RWPE1 (cell line): ENCODE measurements at regions not wholly inside any gene's neighbourhood (a gene's known extent, or its start where the extent isn't known, plus 50 kb on each side); places are given as distances from the start of the nearest gene placed in this dataset.

Experiments used
- CTCF ChIA-PET: fragments of 350-600 bp; sonication (Branson Sonifier 250); formaldehyde crosslinking; extraction: SDS; loops from one replicate; lab custom pipeline; 2021; lab: Yijun Ruan, JAX
- POLR2A ChIA-PET: fragments of 400-600 bp; formaldehyde crosslinking; extraction: SDS; loops from one replicate; lab custom pipeline; 2020; ENCODE audit warnings: antibody characterized with exemption; ENCODE audit not compliant: low non-redundant PET; lab: Yijun Ruan, JAX
- DNase-seq: peaks from one replicate; pipeline ENCODE4 v3.0.0; 2012; ENCODE audit warnings: low spot score
- H3K27ac ChIP-seq: fragments of 450-650 bp; 2 replicates; pipeline ENCODE4 v1.5.1; 2017
- TF ChIP-seq, protein P1 (sequence below): fragments of 450-650 bp; conservative IDR thresholded peaks from 2 replicates; pipeline ENCODE4 v1.5.1; 2017; ENCODE audit warnings: low read depth, mild to moderate bottlenecking

- CTCF ChIA-PET: interaction anchor here (0.6 to 0.9 kb wide), 3 partner anchors 148 to 390 kb away, joined by 3 to 4 read pairs (median 3); no protein-coding TSS in a partner anchor
- DNase-seq: no peak
- TF ChIP-seq, protein P1, sequence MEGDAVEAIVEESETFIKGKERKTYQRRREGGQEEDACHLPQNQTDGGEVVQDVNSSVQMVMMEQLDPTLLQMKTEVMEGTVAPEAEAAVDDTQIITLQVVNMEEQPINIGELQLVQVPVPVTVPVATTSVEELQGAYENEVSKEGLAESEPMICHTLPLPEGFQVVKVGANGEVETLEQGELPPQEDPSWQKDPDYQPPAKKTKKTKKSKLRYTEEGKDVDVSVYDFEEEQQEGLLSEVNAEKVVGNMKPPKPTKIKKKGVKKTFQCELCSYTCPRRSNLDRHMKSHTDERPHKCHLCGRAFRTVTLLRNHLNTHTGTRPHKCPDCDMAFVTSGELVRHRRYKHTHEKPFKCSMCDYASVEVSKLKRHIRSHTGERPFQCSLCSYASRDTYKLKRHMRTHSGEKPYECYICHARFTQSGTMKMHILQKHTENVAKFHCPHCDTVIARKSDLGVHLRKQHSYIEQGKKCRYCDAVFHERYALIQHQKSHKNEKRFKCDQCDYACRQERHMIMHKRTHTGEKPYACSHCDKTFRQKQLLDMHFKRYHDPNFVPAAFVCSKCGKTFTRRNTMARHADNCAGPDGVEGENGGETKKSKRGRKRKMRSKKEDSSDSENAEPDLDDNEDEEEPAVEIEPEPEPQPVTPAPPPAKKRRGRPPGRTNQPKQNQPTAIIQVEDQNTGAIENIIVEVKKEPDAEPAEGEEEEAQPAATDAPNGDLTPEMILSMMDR: no peak
- H3K27ac ChIP-seq: no peak overlapping the region
- POLR2A ChIA-PET: no interaction called here
These were observed 80.9 kb upstream of the IGFBP5 start for GRCh38 chr2:216776066-216776850.

DNA sequence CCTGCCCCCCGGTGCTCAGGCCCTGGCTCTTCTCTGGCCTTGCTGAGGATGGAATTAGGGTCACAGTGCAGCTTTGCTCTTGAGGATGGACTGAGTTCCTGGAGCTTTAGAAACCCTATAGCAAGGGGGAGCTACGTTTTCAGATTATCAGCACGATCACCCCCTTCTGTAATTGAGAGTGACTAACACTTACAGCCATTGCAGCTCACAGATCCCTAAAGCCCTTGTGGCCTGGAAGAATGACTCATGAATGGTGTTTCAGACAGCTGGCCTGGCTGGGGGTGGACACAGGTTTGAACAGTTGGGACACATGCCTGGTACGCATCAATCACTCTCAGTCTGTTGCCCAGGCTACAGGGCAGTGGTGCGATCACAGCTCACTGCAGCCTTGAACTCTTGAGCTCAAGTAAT, 79.7 kb upstream of the IGFBP5 start:
- peak; percentile 80 for DNase-seq
- TF ChIP-seq, protein P1: no peak
- no peak overlapping the region for H3K27ac ChIP-seq
- CTCF ChIA-PET: interaction anchor here (1.0 kb wide), 1 partner anchor 389 kb away, joined by 3 read pairs; no protein-coding TSS in a partner anchor
- POLR2A ChIA-PET: no interaction called here

GRCh38 chr2:216774620-216775019, 79.3 kb upstream of the IGFBP5 start:
- TF ChIP-seq, protein P1: no peak
- no peak for DNase-seq
- ChIA-PET CTCF (interaction anchor here (1.0 kb wide), 1 partner anchor 390 kb away, joined by 3 read pairs; no protein-coding TSS in a partner anchor), POLR2A (no interaction called here)
- no peak overlapping the region for H3K27ac ChIP-seq

DNA sequence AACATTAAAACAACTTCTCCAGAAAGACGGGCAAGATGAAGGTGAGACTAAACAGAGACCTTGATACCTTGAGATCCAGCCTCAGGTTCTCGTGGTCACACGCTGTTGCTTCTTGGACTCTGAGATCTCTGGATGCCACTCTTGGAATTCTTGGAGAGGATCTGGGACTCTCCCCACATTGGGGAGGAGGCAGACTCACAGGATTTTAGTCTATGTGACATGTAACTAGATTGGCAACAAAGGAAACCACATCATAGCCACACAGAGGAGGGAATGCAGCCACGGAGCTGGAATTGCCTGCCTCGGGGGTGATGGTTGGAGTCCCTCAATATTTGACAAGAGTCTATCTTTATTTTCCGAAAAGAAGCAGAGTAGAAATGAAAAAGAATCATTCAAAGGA, 78.8 kb upstream of the IGFBP5 start:
- ChIA-PET POLR2A (no interaction called here), CTCF (no interaction called here)
- no peak overlapping the region for H3K27ac ChIP-seq
- TF ChIP-seq, protein P1: no peak
- DNase-seq: no peak

GRCh38 chr2:216773072-216773471, 77.7 kb upstream of the IGFBP5 start:
- no peak for DNase-seq

DNA sequence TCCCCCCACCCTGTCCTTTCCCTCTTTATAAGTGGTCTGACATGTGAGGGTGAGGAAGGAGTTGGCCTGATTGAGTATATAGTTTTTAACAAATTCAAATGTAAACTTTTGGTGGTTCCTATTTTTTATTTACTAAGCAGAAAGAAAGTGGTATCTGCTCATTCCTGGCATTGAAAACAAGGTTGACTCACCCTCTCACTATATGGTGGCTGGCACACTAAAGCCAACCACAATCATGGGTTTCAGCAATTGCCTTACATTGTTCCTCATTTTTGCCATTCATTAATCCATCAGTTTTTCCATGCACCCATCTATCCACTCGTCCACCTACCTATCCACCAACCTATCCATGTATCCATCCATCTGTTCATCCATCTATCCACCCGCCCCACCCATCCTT, 75.4 kb upstream of the IGFBP5 start:
- ChIA-PET CTCF (no interaction called here), POLR2A (no interaction called here)
- DNase-seq: no peak
- no peak overlapping the region for H3K27ac ChIP-seq
- TF ChIP-seq, protein P1: no peak

More at GRCh38 chr2:216773072-216773471, 77.7 kb upstream of the IGFBP5 start:
- H3K27ac ChIP-seq: no peak overlapping the region
- POLR2A ChIA-PET: no interaction called here
- TF ChIP-seq, protein P1: no peak
- CTCF ChIA-PET: no interaction called here
